Frontal cortex (tissue), 3 donors: ENCODE measurements at regions not wholly inside any gene's neighbourhood (a gene's known extent, or its start where the extent isn't known, plus 50 kb on each side); places are given as distances from the start of the nearest gene placed in this dataset.

Experiments used
- DNase-seq, 2 donors: peaks; one replicate each; pipeline ENCODE4 v3.0.0; 2012; ENCODE audit warnings: low spot score in 2 of 2
- FAIRE-seq: peaks from 2 replicates; lab custom pipeline; 2012; peaks lifted over from hg19 to GRCh38; lab: Jason Lieb, UNC
- donor health status: control.
- donor health status: control.
- donor health status: control.

- FAIRE-seq = no peak
- no peak for DNase-seq
Measured at GRCh38 chr21:34022627-34023335, 50.6 kb upstream of the MRPS6 start.

- DNase-seq (no peak), FAIRE-seq (no peak)
Measured at GRCh38 chr21:34021726-34022125, 51.7 kb upstream of the MRPS6 start.

- FAIRE-seq (no peak), DNase-seq (no peak)
Measured at GRCh38 chr21:34020983-34021553, 52.3 kb upstream of the MRPS6 start.

- FAIRE-seq (no peak), DNase-seq (no peak)
Measured at GRCh38 chr21:34020005-34020847, 53.2 kb upstream of the MRPS6 start.

- no peak for FAIRE-seq
- no peak for DNase-seq
Measured at GRCh38 chr21:34019402-34019801, 54.0 kb upstream of the MRPS6 start.

GRCh38 chr21:34018910-34019309, 54.5 kb upstream of the MRPS6 start:
- FAIRE-seq (no peak), DNase-seq (no peak)

- DNase-seq (no peak), FAIRE-seq (no peak)
Measured at GRCh38 chr21:34018185-34018584, 55.2 kb upstream of the MRPS6 start.

- DNase-seq (no peak), FAIRE-seq (no peak)
Measured at GRCh38 chr21:34017039-34017961, 56.1 kb upstream of the MRPS6 start.

GRCh38 chr21:34012640-34013039, 60.7 kb upstream of the MRPS6 start:
- no peak for DNase-seq
- FAIRE-seq = no peak

- DNase-seq (no peak), FAIRE-seq (no peak)
Measured at GRCh38 chr21:34011660-34012059, 61.7 kb upstream of the MRPS6 start.

- FAIRE-seq (no peak), DNase-seq (no peak)
Measured at GRCh38 chr21:34009193-34009592, 64.2 kb upstream of the MRPS6 start.

GRCh38 chr21:34008618-34009017, 64.8 kb upstream of the MRPS6 start:
- DNase-seq (no peak), FAIRE-seq (no peak)

- FAIRE-seq (no peak), DNase-seq (no peak)
Measured at GRCh38 chr21:34006611-34007168, 66.7 kb upstream of the MRPS6 start.

- FAIRE-seq (no peak), DNase-seq (no peak)
Measured at GRCh38 chr21:34004974-34005373, 68.4 kb upstream of the MRPS6 start.

GRCh38 chr21:34004013-34004938, 69.1 kb upstream of the MRPS6 start:
- FAIRE-seq = no peak
- no peak for DNase-seq

- FAIRE-seq = no peak
- no peak for DNase-seq
Measured at GRCh38 chr21:34003428-34003827, 70.0 kb upstream of the MRPS6 start.

- FAIRE-seq (no peak), DNase-seq (no peak)
Measured at GRCh38 chr21:34000375-34000774, 73.0 kb upstream of the MRPS6 start.

- no peak for DNase-seq
- no peak for FAIRE-seq
Measured at GRCh38 chr21:33998809-33999208, 74.6 kb upstream of the MRPS6 start.

GRCh38 chr21:33998402-33998801, 75.0 kb upstream of the MRPS6 start:
- DNase-seq = no peak

More at GRCh38 chr21:33998402-33998801, 75.0 kb upstream of the MRPS6 start:
- no peak for FAIRE-seq
